ENCODE measurements at regions not wholly inside any gene's neighbourhood (a gene's known extent, or its start where the extent isn't known, plus 50 kb on each side); places are given as distances from the start of the nearest gene placed in this dataset.

DNA sequence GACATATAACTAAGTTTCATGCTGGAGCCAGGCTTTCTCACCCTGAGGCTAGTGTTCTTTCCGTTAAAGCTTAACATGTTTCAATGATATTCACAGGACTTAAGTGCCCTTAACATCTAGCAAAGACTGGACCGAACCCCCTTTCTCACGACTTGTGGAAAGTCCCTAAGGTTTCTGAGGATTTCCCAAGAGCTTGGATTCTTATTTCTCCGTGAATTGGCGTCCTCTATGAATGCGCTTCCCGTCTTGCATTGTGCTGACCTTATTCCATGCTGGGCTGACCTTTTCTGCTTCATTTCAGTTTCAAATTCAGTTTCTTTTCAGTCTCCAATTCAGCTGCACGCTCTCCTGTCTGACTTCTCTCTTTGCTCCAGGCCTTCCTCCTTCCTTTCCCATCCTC is 206.4 kb downstream of the HS3ST3A1 start:
- no peak for TF ChIP-seq CTCF (conservative IDR thresholded peaks at IDR 0.05 in 1 of 2, IDR thresholded peaks at IDR 0.05 in 1 of 2; ENCODE audit: low read depth in 1 of 2, low read length in 2 of 2)
- TF ChIP-seq EZH2 (IDR thresholded peaks at IDR 0.05; ENCODE audit: low read length, missing control alignments): no peak

Measured in fibroblast of lung (primary cell).